Activated CD4-positive, alpha-beta T cell treated with anti-CD3 and anti-CD28 coated beads for 4 hours (primary cell): ENCODE measurements at regions not wholly inside any gene's neighbourhood (a gene's known extent, or its start where the extent isn't known, plus 50 kb on each side); places are given as distances from the start of the nearest gene placed in this dataset.

Experiments used
- DNase-seq, 2 donors: peaks; one replicate each; pipeline ENCODE4 v3.0.0-alpha.2; 2020

- DNase-seq, result no peak
Observed at GRCh38 chr5:109917154-109917546, 227.4 kb downstream of the MAN2A1 start.

- DNase-seq, result no peak
Observed at GRCh38 chr5:109917966-109918365, 228.2 kb downstream of the MAN2A1 start.

GRCh38 chr5:109920736-109921135, 231.0 kb downstream of the MAN2A1 start:
- no peak for DNase-seq

GRCh38 chr5:109921735-109922380, 232.1 kb downstream of the MAN2A1 start:
- DNase-seq, result peak; percentile 38 to 39

- no peak for DNase-seq
Observed at GRCh38 chr5:109922381-109922995, 232.8 kb downstream of the MAN2A1 start.

- DNase-seq, result no peak
Observed at GRCh38 chr5:109923205-109923604, 233.5 kb downstream of the MAN2A1 start.

- DNase-seq, result no peak
Observed at GRCh38 chr5:109924237-109925107, 234.7 kb downstream of the MAN2A1 start.

- DNase-seq, result no peak
Observed at GRCh38 chr5:109927639-109928038, 237.9 kb downstream of the MAN2A1 start.

GRCh38 chr5:109928046-109928445, 238.3 kb downstream of the MAN2A1 start:
- no peak for DNase-seq

- DNase-seq, result no peak
Observed at GRCh38 chr5:109928811-109929210, 239.1 kb downstream of the MAN2A1 start.

GRCh38 chr5:109929376-109929775, 239.6 kb downstream of the MAN2A1 start:
- no peak for DNase-seq

GRCh38 chr5:109929911-109930310, 240.2 kb downstream of the MAN2A1 start:
- no peak for DNase-seq

- no peak for DNase-seq
Observed at GRCh38 chr5:109931049-109931780, 241.5 kb downstream of the MAN2A1 start.

GRCh38 chr5:109935833-109936490, 246.2 kb downstream of the MAN2A1 start:
- no peak for DNase-seq

- DNase-seq, result no peak
Observed at GRCh38 chr5:109936996-109937395, 247.3 kb downstream of the MAN2A1 start.

- DNase-seq, result no peak
Observed at GRCh38 chr5:109937951-109938350, 248.2 kb downstream of the MAN2A1 start.

- DNase-seq, result no peak
Observed at GRCh38 chr5:109938453-109938852, 248.7 kb downstream of the MAN2A1 start.

- no peak for DNase-seq
Observed at GRCh38 chr5:109939116-109939682, 249.5 kb downstream of the MAN2A1 start.

- DNase-seq, result no peak
Observed at GRCh38 chr5:109942646-109943045, 252.9 kb downstream of the MAN2A1 start.

- no peak for DNase-seq
Observed at GRCh38 chr5:109943701-109944235, 254.0 kb downstream of the MAN2A1 start.

GRCh38 chr5:109944461-109944860, 254.7 kb downstream of the MAN2A1 start:
- DNase-seq, result no peak
